ENCODE measurements at regions not wholly inside any gene's neighbourhood (a gene's known extent, or its start where the extent isn't known, plus 50 kb on each side); places are given as distances from the start of the nearest gene placed in this dataset.

- intact Hi-C loops (cut with micrococcal nuclease): no loop called here
- no peak overlapping the region for H3K27ac Mint-ChIP-seq
- Histone ChIP-seq H3K36me3 (replicated peaks in 1 of 2; ENCODE audit: control extremely low read depth in 1 of 2, control insufficient read depth in 1 of 2, extremely low read depth in 1 of 2, insufficient read depth in 2 of 2, low read length in 1 of 2) (no peaks in the 10 kb centered on the region), H3K4me1 (ENCODE audit: control insufficient read depth in 2 of 2, insufficient read depth in 2 of 2, low read length in 2 of 2) (no peaks in the 10 kb centered on the region), H3K27ac (ENCODE audit: low read length in 2 of 2) (no peak overlapping the region), H3K79me2 (ENCODE audit: control insufficient read depth, insufficient read depth, low read length) (no peaks in the 10 kb centered on the region), H3K9ac (ENCODE audit: low read length) (no peak overlapping the region), H4K20me1 (ENCODE audit: control insufficient read depth, insufficient read depth, low read length, poor library complexity, severe bottlenecking) (no peaks in the 10 kb centered on the region), H3K4me2 (replicated peaks; ENCODE audit: low read depth, low read length, poor library complexity, severe bottlenecking) (no peak overlapping the region), H3K4me3 (ENCODE audit: control extremely low read depth in 1 of 5, extremely low read depth in 1 of 5, insufficient read depth in 1 of 5, low read depth in 2 of 5, low read length in 4 of 5) (no peak overlapping the region), H3K9me3 (ENCODE audit: control extremely low read depth in 1 of 3, control insufficient read depth in 2 of 3, insufficient read depth in 1 of 3, low read length in 2 of 3) (no peaks in the 10 kb centered on the region), H3K27me3 (replicated peaks in 1 of 4; ENCODE audit: control extremely low read depth in 1 of 4, control insufficient read depth in 3 of 4, insufficient read depth in 4 of 4, low read length in 3 of 4) (no peaks in the 10 kb centered on the region), H2AFZ (ENCODE audit: insufficient read depth, low read depth, low read length, poor library complexity, severe bottlenecking) (no peak overlapping the region)
- CTCF ChIA-PET: no interaction called here
- POLR2A ChIA-PET: no interaction called here
- no peak overlapping the region for H3K4me3 Mint-ChIP-seq
- 98% methylated on average over 4 of the region's 4 CpGs for WGBS (ENCODE audit: insufficient coverage)
- no peaks in the 10 kb centered on the region for H3K27me3 Mint-ChIP-seq
- no peaks in the 10 kb centered on the region for H3K9me3 Mint-ChIP-seq (ENCODE audit: insufficient read depth)
- no peak for DNase-seq
- TF ChIP-seq CTCF (IDR thresholded peaks at IDR 0.05): no peak
- no peak for TF ChIP-seq EZH2 (IDR thresholded peaks at IDR 0.05; ENCODE audit: borderline replicate concordance, insufficient read depth, low read depth, low read length, poor library complexity, severe bottlenecking)
- ATAC-seq (ENCODE audit: low read depth): no peak
- no peaks in the 10 kb centered on the region for H3K4me1 Mint-ChIP-seq
Measured at GRCh38 chr2:215651412-215651811, 215.5 kb upstream of the FN1 start.

DNA sequence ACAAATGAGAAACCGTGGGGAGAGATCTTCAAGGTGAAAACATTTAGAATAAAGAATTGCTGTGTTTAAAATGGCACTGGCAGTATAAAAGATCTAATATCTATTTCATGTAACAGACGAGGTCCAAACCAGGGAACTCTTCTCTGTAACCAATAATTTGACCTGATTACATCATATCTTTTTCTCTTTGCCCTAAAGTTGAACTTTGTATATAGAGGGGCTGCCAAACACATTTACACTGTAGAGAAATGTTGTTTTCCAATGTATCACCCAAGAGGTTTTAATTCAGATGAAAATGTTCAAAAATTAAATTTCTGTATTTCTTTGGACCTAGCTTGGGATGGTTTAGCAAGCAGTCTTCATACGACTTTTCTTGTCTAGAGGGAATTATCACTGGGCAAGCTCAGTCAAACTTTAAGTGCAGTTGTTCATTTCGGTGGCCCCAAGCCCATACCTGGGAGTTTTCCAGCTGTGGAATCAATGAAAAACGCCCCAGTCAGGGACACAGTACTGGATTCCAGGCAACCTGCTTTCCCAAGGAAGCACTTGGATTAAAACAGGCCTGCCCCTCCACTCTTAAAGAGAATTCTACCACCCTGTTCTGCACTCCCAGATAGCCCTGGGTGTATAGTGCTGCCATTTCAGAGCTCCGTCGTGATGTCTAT, 208.5 kb upstream of the FN1 start:
- Mint-ChIP-seq H3K9me3 (ENCODE audit: insufficient read depth) (no peaks in the 10 kb centered on the region), H3K27ac (no peak overlapping the region), H3K4me1 (no peaks in the 10 kb centered on the region), H3K4me3 (no peak overlapping the region), H3K27me3 (peaks cover 3% of the 10 kb centered on the region)
- intact Hi-C loops (cut with micrococcal nuclease): no loop called here
- Histone ChIP-seq H3K9ac (ENCODE audit: low read length) (no peak overlapping the region), H3K9me3 (ENCODE audit: control extremely low read depth in 1 of 3, control insufficient read depth in 2 of 3, insufficient read depth in 1 of 3, low read length in 2 of 3) (no peaks in the 10 kb centered on the region), H3K27ac (ENCODE audit: low read length in 2 of 2) (no peak overlapping the region), H4K20me1 (ENCODE audit: control insufficient read depth, insufficient read depth, low read length, poor library complexity, severe bottlenecking) (no peaks in the 10 kb centered on the region), H3K4me2 (replicated peaks; ENCODE audit: low read depth, low read length, poor library complexity, severe bottlenecking) (no peak overlapping the region), H3K4me3 (ENCODE audit: control extremely low read depth in 1 of 5, extremely low read depth in 1 of 5, insufficient read depth in 1 of 5, low read depth in 2 of 5, low read length in 4 of 5) (no peak overlapping the region), H3K79me2 (ENCODE audit: control insufficient read depth, insufficient read depth, low read length) (no peaks in the 10 kb centered on the region), H3K27me3 (replicated peaks in 1 of 4; ENCODE audit: control extremely low read depth in 1 of 4, control insufficient read depth in 3 of 4, insufficient read depth in 4 of 4, low read length in 3 of 4) (peaks cover 0 to 3% (median 0%) of the 10 kb centered on the region in 4 experiments), H2AFZ (ENCODE audit: insufficient read depth, low read depth, low read length, poor library complexity, severe bottlenecking) (no peak overlapping the region), H3K36me3 (replicated peaks in 1 of 2; ENCODE audit: control extremely low read depth in 1 of 2, control insufficient read depth in 1 of 2, extremely low read depth in 1 of 2, insufficient read depth in 2 of 2, low read length in 1 of 2) (no peaks in the 10 kb centered on the region), H3K4me1 (ENCODE audit: control insufficient read depth in 2 of 2, insufficient read depth in 2 of 2, low read length in 2 of 2) (no peaks in the 10 kb centered on the region)
- DNase-seq (no peak), ATAC-seq (ENCODE audit: low read depth) (no peak)
- 80% methylated on average over 3 of the region's 7 CpGs for WGBS (ENCODE audit: insufficient coverage)
- CTCF ChIA-PET: no interaction called here
- POLR2A ChIA-PET: no interaction called here
- TF ChIP-seq EZH2 (IDR thresholded peaks at IDR 0.05; ENCODE audit: borderline replicate concordance, insufficient read depth, low read depth, low read length, poor library complexity, severe bottlenecking) (no peak), CTCF (IDR thresholded peaks at IDR 0.05) (no peak)
